AML-193 (cell line): ENCODE measurements at regions not wholly inside any gene's neighbourhood (a gene's known extent, or its start where the extent isn't known, plus 50 kb on each side); places are given as distances from the start of the nearest gene placed in this dataset.

Source experiments
- DNase-seq, 2 experiments: peaks; one replicate each; lab custom pipeline; 2025; lab: John Stamatoyannopoulos, UW

- peak; percentile 6 to 8 for DNase-seq
Measured at GRCh38 chr10:113292086-113292485, 260.8 kb upstream of the HABP2 start.

GRCh38 chr10:113292743-113293142, 260.1 kb upstream of the HABP2 start:
- DNase-seq = no peak

GRCh38 chr10:113293167-113293566, 259.7 kb upstream of the HABP2 start:
- DNase-seq = no peak

GRCh38 chr10:113294868-113295267, 258.0 kb upstream of the HABP2 start:
- DNase-seq = no peak

GRCh38 chr10:113297226-113297625, 255.6 kb upstream of the HABP2 start:
- DNase-seq = no peak

- DNase-seq = no peak
Measured at GRCh38 chr10:113298616-113299015, 254.2 kb upstream of the HABP2 start.

- no peak for DNase-seq
Measured at GRCh38 chr10:113300201-113300600, 252.7 kb upstream of the HABP2 start.

- DNase-seq = no peak
Measured at GRCh38 chr10:113300617-113301016, 252.2 kb upstream of the HABP2 start.

GRCh38 chr10:113301342-113301984, 251.4 kb upstream of the HABP2 start:
- peak in 1 of 2 experiments; percentile 1 for DNase-seq

GRCh38 chr10:113302062-113302461, 250.8 kb upstream of the HABP2 start:
- no peak for DNase-seq

- no peak for DNase-seq
Measured at GRCh38 chr10:113303544-113304146, 249.2 kb upstream of the HABP2 start.

GRCh38 chr10:113304726-113305125, 248.1 kb upstream of the HABP2 start:
- no peak for DNase-seq

- no peak for DNase-seq
Measured at GRCh38 chr10:113305871-113306270, 247.0 kb upstream of the HABP2 start.

GRCh38 chr10:113309791-113310190, 243.1 kb upstream of the HABP2 start:
- no peak for DNase-seq

GRCh38 chr10:113310347-113310746, 242.5 kb upstream of the HABP2 start:
- no peak for DNase-seq

GRCh38 chr10:113313048-113313602, 239.7 kb upstream of the HABP2 start:
- DNase-seq = no peak

GRCh38 chr10:113313722-113314121, 239.1 kb upstream of the HABP2 start:
- DNase-seq = no peak

- no peak for DNase-seq
Measured at GRCh38 chr10:113316506-113316905, 236.3 kb upstream of the HABP2 start.

- DNase-seq = no peak
Measured at GRCh38 chr10:113317489-113317888, 235.4 kb upstream of the HABP2 start.

GRCh38 chr10:113319479-113319878, 233.4 kb upstream of the HABP2 start:
- no peak for DNase-seq

- no peak for DNase-seq
Measured at GRCh38 chr10:113320211-113320610, 232.6 kb upstream of the HABP2 start.

- DNase-seq = no peak
Measured at GRCh38 chr10:113320987-113321386, 231.9 kb upstream of the HABP2 start.

- no peak for DNase-seq
Measured at GRCh38 chr10:113322843-113323242, 230.0 kb upstream of the HABP2 start.

GRCh38 chr10:113323985-113324384, 228.9 kb upstream of the HABP2 start:
- no peak for DNase-seq
